ENCODE measurements at regions not wholly inside any gene's neighbourhood (a gene's known extent, or its start where the extent isn't known, plus 50 kb on each side); places are given as distances from the start of the nearest gene placed in this dataset.

GRCh38 chr15:62495670-62496614 lies 330.9 kb upstream of the C2CD4B start:
- Histone ChIP-seq H3K4me2 (ENCODE audit: low read length) (peak overlapping the region; percentile 31), H3K27ac (ENCODE audit: low read depth, low read length) (peak overlapping the region; percentile 36), H4K20me1 (ENCODE audit: insufficient read depth, low read length) (no peaks in the 10 kb centered on the region), H3K79me2 (ENCODE audit: insufficient read depth, low read length) (peaks cover 4% of the 10 kb centered on the region), H3K4me3 (ENCODE audit: insufficient read depth, low read depth, low read length) (no peak overlapping the region), H2AFZ (ENCODE audit: low read depth, low read length) (peak overlapping the region; percentile 28), H3K27me3 (ENCODE audit: insufficient read depth, low read length) (no peaks in the 10 kb centered on the region), H3K9me3 (ENCODE audit: insufficient read depth, low read depth, low read length) (no peaks in the 10 kb centered on the region), H3K4me1 (ENCODE audit: insufficient read depth, low read length) (peaks cover 14% of the 10 kb centered on the region), H3K9ac (ENCODE audit: low read length) (peak overlapping the region; percentile 18), H3K36me3 (ENCODE audit: insufficient read depth, low read length) (no peaks in the 10 kb centered on the region)
- Mint-ChIP-seq H3K9me3 (ENCODE audit: unreplicated experiment) (no peaks in the 10 kb centered on the region), H3K27me3 (ENCODE audit: low read depth, unreplicated experiment) (peaks cover 2% of the 10 kb centered on the region), H3K4me3 (ENCODE audit: unreplicated experiment) (no peak overlapping the region), H3K27ac (ENCODE audit: unreplicated experiment) (peak overlapping the region; percentile 58), H3K36me3 (ENCODE audit: low read depth, unreplicated experiment) (no peaks in the 10 kb centered on the region), H3K4me1 (ENCODE audit: low read depth, unreplicated experiment) (peaks cover 47% of the 10 kb centered on the region)
- TF ChIP-seq CTCF (IDR thresholded peaks at IDR 0.05; ENCODE audit: insufficient read depth, low read depth, low read length), result no peak
- no peak for TF ChIP-seq EZH2 (IDR thresholded peaks at IDR 0.05; ENCODE audit: insufficient read depth, low read length)
- DNase-seq (ENCODE audit: low read depth), result peak; percentile 92
- FAIRE-seq, result no peak

- Histone ChIP-seq H3K36me3 (ENCODE audit: insufficient read depth, low read length) (no peaks in the 10 kb centered on the region), H3K27me3 (ENCODE audit: insufficient read depth, low read length) (no peaks in the 10 kb centered on the region), H3K9ac (ENCODE audit: low read length) (no peak overlapping the region), H3K79me2 (ENCODE audit: insufficient read depth, low read length) (peaks cover 4% of the 10 kb centered on the region), H3K4me3 (ENCODE audit: insufficient read depth, low read depth, low read length) (no peak overlapping the region), H4K20me1 (ENCODE audit: insufficient read depth, low read length) (no peaks in the 10 kb centered on the region), H3K9me3 (ENCODE audit: insufficient read depth, low read depth, low read length) (no peaks in the 10 kb centered on the region), H3K4me1 (ENCODE audit: insufficient read depth, low read length) (peaks cover 9% of the 10 kb centered on the region), H3K4me2 (ENCODE audit: low read length) (no peak overlapping the region), H2AFZ (ENCODE audit: low read depth, low read length) (no peak overlapping the region), H3K27ac (ENCODE audit: low read depth, low read length) (no peak overlapping the region)
- Mint-ChIP-seq H3K4me3 (ENCODE audit: unreplicated experiment) (no peak overlapping the region), H3K27me3 (ENCODE audit: low read depth, unreplicated experiment) (peaks cover 2% of the 10 kb centered on the region), H3K4me1 (ENCODE audit: low read depth, unreplicated experiment) (peaks cover 43% of the 10 kb centered on the region), H3K36me3 (ENCODE audit: low read depth, unreplicated experiment) (no peaks in the 10 kb centered on the region), H3K27ac (ENCODE audit: unreplicated experiment) (peak overlapping the region; percentile 69), H3K9me3 (ENCODE audit: unreplicated experiment) (no peaks in the 10 kb centered on the region)
- DNase-seq (ENCODE audit: low read depth) (no peak), FAIRE-seq (no peak)
- TF ChIP-seq CTCF (IDR thresholded peaks at IDR 0.05; ENCODE audit: insufficient read depth, low read depth, low read length) (no peak), EZH2 (IDR thresholded peaks at IDR 0.05; ENCODE audit: insufficient read depth, low read length) (no peak)
Observed at GRCh38 chr15:62497356-62497755, 332.3 kb upstream of the C2CD4B start.

- DNase-seq (ENCODE audit: low read depth) (no peak), FAIRE-seq (no peak)
- H3K27me3 Mint-ChIP-seq (ENCODE audit: low read depth, unreplicated experiment), result peaks cover 2% of the 10 kb centered on the region
- TF ChIP-seq CTCF (IDR thresholded peaks at IDR 0.05; ENCODE audit: insufficient read depth, low read depth, low read length) (no peak), EZH2 (IDR thresholded peaks at IDR 0.05; ENCODE audit: insufficient read depth, low read length) (no peak)
- H3K9me3 ChIP-seq (ENCODE audit: insufficient read depth, low read depth, low read length), result no peaks in the 10 kb centered on the region
- peaks cover 44% of the 10 kb centered on the region for H3K4me1 Mint-ChIP-seq (ENCODE audit: low read depth, unreplicated experiment)
- H3K27ac Mint-ChIP-seq (ENCODE audit: unreplicated experiment), result no peak overlapping the region
- H3K79me2 ChIP-seq (ENCODE audit: insufficient read depth, low read length), result no peaks in the 10 kb centered on the region
- no peak overlapping the region for H3K4me2 ChIP-seq (ENCODE audit: low read length)
- no peak overlapping the region for H3K27ac ChIP-seq (ENCODE audit: low read depth, low read length)
- H3K36me3 ChIP-seq (ENCODE audit: insufficient read depth, low read length), result no peaks in the 10 kb centered on the region
- H3K27me3 ChIP-seq (ENCODE audit: insufficient read depth, low read length), result no peaks in the 10 kb centered on the region
- no peaks in the 10 kb centered on the region for H4K20me1 ChIP-seq (ENCODE audit: insufficient read depth, low read length)
- H3K36me3 Mint-ChIP-seq (ENCODE audit: low read depth, unreplicated experiment), result no peaks in the 10 kb centered on the region
- no peak overlapping the region for H3K4me3 Mint-ChIP-seq (ENCODE audit: unreplicated experiment)
- no peak overlapping the region for H3K9ac ChIP-seq (ENCODE audit: low read length)
- no peak overlapping the region for H2AFZ ChIP-seq (ENCODE audit: low read depth, low read length)
- no peak overlapping the region for H3K4me3 ChIP-seq (ENCODE audit: insufficient read depth, low read depth, low read length)
- H3K9me3 Mint-ChIP-seq (ENCODE audit: unreplicated experiment), result no peaks in the 10 kb centered on the region
- peaks cover 11% of the 10 kb centered on the region for H3K4me1 ChIP-seq (ENCODE audit: insufficient read depth, low read length)
Observed at GRCh38 chr15:62498278-62498677, 333.2 kb upstream of the C2CD4B start.
